H1 (cell line): ENCODE measurements at regions not wholly inside any gene's neighbourhood (a gene's known extent, or its start where the extent isn't known, plus 50 kb on each side); places are given as distances from the start of the nearest gene placed in this dataset.
"Not testable (repeated sequence)": the region's sequence is repeated elsewhere in the genome, so short reads cannot be mapped to it uniquely, and the experiment has no call there.

ENCODE experiments used
- CTCF ChIA-PET: fragments of 300-600 bp; sonication (Branson Sonifier 250); formaldehyde crosslinking; loops from one replicate; lab custom pipeline; 2021; ENCODE audit not compliant: partially characterized antibody; lab: Charles Lee
- POLR2A ChIA-PET: fragments of 300-600 bp; sonication (Branson Sonifier 250); formaldehyde crosslinking; loops from one replicate; lab custom pipeline; 2021; ENCODE audit warnings: inconsistent platforms; ENCODE audit not compliant: partially characterized antibody; lab: Charles Lee
- DNase-seq, 2 experiments: peaks; one replicate each; pipeline versions ENCODE4 v3.0.0 to v3.0.0-alpha.2; 2010 to 2022; ENCODE audit warnings: low spot score in 2 of 2, low read depth in 1 of 2, mixed read lengths in 1 of 2
- FAIRE-seq: peaks from 2 replicates; lab custom pipeline; 2011; peaks lifted over from hg19 to GRCh38; lab: Jason Lieb, UNC
- H2AFZ ChIP-seq: 2 replicates; pipeline ENCODE4 v1.8.1; 2012; ENCODE audit warnings: low read length, inconsistent platforms
- H2AK5ac ChIP-seq: 2 replicates; pipeline ENCODE4 v1.6.1; 2013; ENCODE audit warnings: low read depth, low read length
- H2BK120ac ChIP-seq: replicated peaks from 2 replicates; pipeline ENCODE3; 2013; ENCODE audit warnings: low read depth, low read length, inconsistent platforms
- H2BK12ac ChIP-seq: 2 replicates; pipeline ENCODE4 v1.6.1; 2013; ENCODE audit warnings: low read depth, low read length
- H2BK15ac ChIP-seq: 2 replicates; pipeline ENCODE4 v1.6.1; 2013; ENCODE audit warnings: low read length
- H2BK20ac ChIP-seq: 2 replicates; pipeline ENCODE4 v1.6.1; 2013; ENCODE audit warnings: low read length
- H2BK5ac ChIP-seq: 2 replicates; pipeline ENCODE4 v1.6.1; 2013; ENCODE audit warnings: low read depth, low read length
- H3K14ac ChIP-seq: 2 replicates; pipeline ENCODE4 v1.6.1; 2013; ENCODE audit warnings: inconsistent platforms; ENCODE audit not compliant: insufficient read length
- H3K18ac ChIP-seq: 2 replicates; pipeline ENCODE4 v1.6.1; 2013; ENCODE audit warnings: low read length; ENCODE audit errors: extremely low read depth
- H3K23ac ChIP-seq: 2 replicates; pipeline ENCODE4 v1.6.1; 2013; ENCODE audit warnings: inconsistent platforms; ENCODE audit not compliant: insufficient read length
- H3K23me2 ChIP-seq: 2 replicates; pipeline ENCODE4 v1.6.1; 2013; ENCODE audit warnings: low read depth, low read length
- H3K27ac ChIP-seq: 2 replicates; pipeline ENCODE4 v1.6.1; 2011; ENCODE audit warnings: low read depth, low read length, inconsistent platforms
- H3K27me3 ChIP-seq, 4 experiments: replicated peaks in 1 of 4; 1 replicate in 1 of 4; 2 replicates in 3 of 4; pipeline versions ENCODE4 v1.6.1 to v1.8.1; 2011 to 2013; ENCODE audit warnings: low read length in 3 of 4, mild to moderate bottlenecking in 3 of 4, inconsistent platforms in 2 of 4, mixed read lengths in 2 of 4, moderate library complexity in 1 of 4; ENCODE audit not compliant: control insufficient read depth in 3 of 4, insufficient read depth in 3 of 4; ENCODE audit errors: extremely low read depth in 1 of 4
- H3K36me3 ChIP-seq, 4 experiments: 2 replicates each; pipeline versions ENCODE4 v1.6.1 to v1.8.1; 2011 to 2013; ENCODE audit warnings: mild to moderate bottlenecking in 4 of 4, low read length in 3 of 4, moderate library complexity in 2 of 4, control low read depth in 1 of 4, inconsistent platforms in 1 of 4; ENCODE audit not compliant: insufficient read depth in 4 of 4, control insufficient read depth in 2 of 4
- H3K4ac ChIP-seq: replicated peaks from 2 replicates; pipeline ENCODE3; 2013; ENCODE audit warnings: low read length, low read depth, mixed read lengths, inconsistent platforms; ENCODE audit not compliant: insufficient read length
- H3K4me1 ChIP-seq, 4 experiments: replicated peaks in 1 of 4; 1 replicate in 1 of 4; 2 replicates in 3 of 4; pipeline versions ENCODE4 v1.6.1 to v1.8.1; 2011 to 2013; ENCODE audit warnings: low read length in 3 of 4, inconsistent platforms in 2 of 4, mixed read lengths in 1 of 4; ENCODE audit not compliant: insufficient read depth in 4 of 4, control insufficient read depth in 3 of 4
- H3K4me2 ChIP-seq, 2 experiments: 2 replicates each; pipeline versions ENCODE4 v1.6.1 to v1.8.1; 2011 to 2013; ENCODE audit warnings: low read depth in 2 of 2, low read length in 2 of 2, control low read depth in 1 of 2, inconsistent platforms in 1 of 2, mild to moderate bottlenecking in 1 of 2; ENCODE audit not compliant: insufficient read depth in 1 of 2
- H3K4me3 ChIP-seq, 4 experiments: fragments of 200-600, 300-600 bp in 1 of 4; sonication (generic), shearing (Covaris generic), sonication (Bioruptor Twin) in 1 of 4; 2 replicates each; pipeline versions ENCODE4 v1.5.1 to v1.8.1; 2011 to 2016; ENCODE audit warnings: low read length in 4 of 4, low read depth in 3 of 4, control low read depth in 2 of 4, inconsistent platforms in 2 of 4, mild to moderate bottlenecking in 2 of 4, mixed read lengths in 1 of 4, moderate library complexity in 1 of 4; ENCODE audit not compliant: insufficient read depth in 2 of 4; ENCODE audit errors: extremely low read depth in 1 of 4
- H3K56ac ChIP-seq: replicated peaks from 2 replicates; pipeline ENCODE3; 2013; ENCODE audit warnings: low read depth, mild to moderate bottlenecking, mixed read lengths, low read length, inconsistent platforms; ENCODE audit not compliant: insufficient read length
- H3K79me1 ChIP-seq: 2 replicates; pipeline ENCODE4 v1.6.1; 2013; ENCODE audit warnings: low read depth, low read length, control low read depth
- H3K79me2 ChIP-seq, 2 experiments: 2 replicates each; pipeline versions ENCODE4 v1.6.1 to v1.8.1; 2012 to 2013; ENCODE audit warnings: low read length in 2 of 2, mild to moderate bottlenecking in 2 of 2, inconsistent platforms in 1 of 2; ENCODE audit not compliant: insufficient read depth in 2 of 2, control insufficient read depth in 1 of 2
- H3K9ac ChIP-seq, 4 experiments: replicated peaks in 1 of 4; 1 replicate in 1 of 4; 2 replicates in 3 of 4; pipeline versions ENCODE4 v1.6.1 to v1.8.1; 2011 to 2013; ENCODE audit warnings: low read depth in 3 of 4, low read length in 3 of 4, control low read depth in 2 of 4, mild to moderate bottlenecking in 2 of 4, moderate library complexity in 2 of 4, inconsistent platforms in 1 of 4; ENCODE audit errors: extremely low read depth in 1 of 4
- H3K9me3 ChIP-seq, 2 experiments: 2 replicates each; pipeline versions ENCODE4 v1.6.1 to v1.8.1; 2012 to 2013; ENCODE audit warnings: mild to moderate bottlenecking in 2 of 2, moderate library complexity in 2 of 2, control low read depth in 1 of 2, inconsistent platforms in 1 of 2, low read depth in 1 of 2, low read length in 1 of 2, mixed read lengths in 1 of 2; ENCODE audit not compliant: insufficient read depth in 2 of 2
- H4K20me1 ChIP-seq, 2 experiments: replicated peaks in 1 of 2; 2 replicates each; pipeline versions ENCODE3 to v1.8.1; 2011 to 2013; ENCODE audit warnings: inconsistent platforms in 2 of 2, low read length in 2 of 2, mild to moderate bottlenecking in 1 of 2; ENCODE audit not compliant: insufficient read depth in 2 of 2, control insufficient read depth in 1 of 2
- H4K5ac ChIP-seq: 2 replicates; pipeline ENCODE4 v1.6.1; 2013; ENCODE audit warnings: low read length, low read depth, mixed read lengths, inconsistent platforms; ENCODE audit not compliant: insufficient read length
- H4K8ac ChIP-seq: 2 replicates; pipeline ENCODE4 v1.8.0; 2013; ENCODE audit warnings: mild to moderate bottlenecking, moderate library complexity, low read length, inconsistent platforms; ENCODE audit not compliant: insufficient read depth; ENCODE audit errors: extremely low read depth
- H4K91ac ChIP-seq: replicated peaks from 2 replicates; pipeline ENCODE3; 2013; ENCODE audit warnings: low read length, mixed read lengths, inconsistent platforms; ENCODE audit not compliant: insufficient read length
- WGBS, 2 experiments: shearing (Covaris generic) in 1 of 2; methylation state at CpG; one replicate each; pipeline versions ENCODE4 v1.1.6 to v1.1.7; 2013 to 2015; ENCODE audit warnings: low lambda C conversion rate in 2 of 2, mixed read lengths in 2 of 2, inconsistent platforms in 1 of 2, low coverage in 1 of 2, missing lambda C conversion rate in 1 of 2; ENCODE audit not compliant: insufficient replicate concordance in 2 of 2, insufficient coverage in 1 of 2, insufficient read length in 1 of 2; ENCODE audit errors: extremely low coverage in 1 of 2, missing lambda C conversion rate in 1 of 2; 5-methylcytosine and 5-hydroxymethylcytosine counted together

DNA sequence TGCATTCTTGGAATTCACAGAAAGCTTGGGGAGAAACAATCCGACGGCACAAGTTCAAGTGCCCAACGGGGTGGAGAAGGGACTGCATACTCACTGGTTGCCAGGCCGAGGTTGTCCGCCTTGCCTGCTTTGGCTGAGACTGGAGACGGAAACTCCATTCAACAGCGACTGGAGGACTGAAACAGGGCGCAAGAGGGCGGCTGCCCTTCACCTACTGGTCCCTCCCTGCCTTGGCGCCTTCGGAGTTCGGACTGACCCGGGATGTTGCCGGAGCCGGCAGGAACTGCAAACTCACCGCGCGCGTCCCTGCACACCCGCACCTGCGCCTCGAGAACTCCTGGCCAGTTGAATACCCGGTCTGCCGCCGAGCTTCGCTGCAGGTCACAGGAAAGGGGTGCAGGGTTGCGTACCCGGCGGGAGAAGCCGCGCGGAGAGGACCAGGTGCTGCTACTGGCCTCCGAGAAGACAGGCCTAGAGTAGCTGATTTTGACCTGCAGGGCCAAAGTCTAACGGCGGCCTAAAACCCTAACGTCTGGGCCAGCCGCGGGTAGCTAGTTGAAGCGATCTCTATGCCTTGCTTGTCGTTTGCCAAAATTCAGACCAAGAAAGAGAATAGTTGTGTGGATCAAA is 132.9 kb downstream of the FAM72B start:
- H4K5ac ChIP-seq, H3K27ac ChIP-seq, H4K91ac ChIP-seq, H3K4me1 ChIP-seq, H3K36me3 ChIP-seq, H3K23ac ChIP-seq, H4K8ac ChIP-seq, H3K27me3 ChIP-seq, H3K79me1 ChIP-seq, H2BK20ac ChIP-seq, H3K56ac ChIP-seq, H2BK120ac ChIP-seq, H2BK5ac ChIP-seq, H2AK5ac ChIP-seq, H3K23me2 ChIP-seq, H4K20me1 ChIP-seq, H2BK15ac ChIP-seq, H3K18ac ChIP-seq, H3K9ac ChIP-seq, H3K9me3 ChIP-seq, H2BK12ac ChIP-seq, H2AFZ ChIP-seq, FAIRE-seq, POLR2A ChIA-PET, CTCF ChIA-PET, H3K79me2 ChIP-seq, H3K14ac ChIP-seq, H3K4ac ChIP-seq: not testable (repeated sequence)
- peak in 1 of 2 experiments; percentile 64 for DNase-seq
- H3K4me3 ChIP-seq, result peak overlapping the region in 2 of 4 experiments; percentile 15 to 43; a peak in 2 of 8 replicates
- 1% methylated on average over 7 of the region's 40 CpGs; no CpG with 5 or more reads in 1 of the 2 experiments for WGBS, 2 experiments
- H3K4me2 ChIP-seq, result peak overlapping the region; percentile 46 to 64
